HG03064 (cell line): ENCODE measurements at regions not wholly inside any gene's neighbourhood (a gene's known extent, or its start where the extent isn't known, plus 50 kb on each side); places are given as distances from the start of the nearest gene placed in this dataset.

Experiments used
- ATAC-seq: cut with Tn5 transposase; IDR thresholded peaks from one replicate; pipeline ENCODE4 v1.9.1; 2021; ENCODE audit warnings: low read depth; ENCODE audit not compliant: unreplicated experiment

- ATAC-seq, result no peak
Observed at GRCh38 chr16:86205521-86206245, 304.6 kb upstream of the FOXF1 start.

DNA sequence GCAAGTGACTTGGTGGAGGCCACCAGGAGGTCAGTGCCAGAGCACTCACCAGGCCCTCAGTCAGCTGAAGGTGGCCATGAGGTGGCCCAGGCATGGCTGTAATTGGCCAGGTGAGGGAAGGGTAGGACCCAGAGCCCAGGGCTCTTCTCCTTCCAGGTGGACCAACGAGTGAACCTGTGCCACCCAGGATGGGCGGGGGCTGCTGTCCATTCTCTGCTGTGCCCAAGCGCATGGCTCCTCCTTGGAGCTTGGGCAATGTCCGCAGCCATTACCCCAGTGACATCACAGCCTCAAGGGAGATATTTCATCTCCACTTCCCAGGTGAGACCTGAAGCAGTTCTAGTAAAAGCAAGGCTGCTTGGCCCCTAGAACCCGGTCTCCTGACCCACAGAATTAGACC, 303.0 kb upstream of the FOXF1 start:
- no peak for ATAC-seq

DNA sequence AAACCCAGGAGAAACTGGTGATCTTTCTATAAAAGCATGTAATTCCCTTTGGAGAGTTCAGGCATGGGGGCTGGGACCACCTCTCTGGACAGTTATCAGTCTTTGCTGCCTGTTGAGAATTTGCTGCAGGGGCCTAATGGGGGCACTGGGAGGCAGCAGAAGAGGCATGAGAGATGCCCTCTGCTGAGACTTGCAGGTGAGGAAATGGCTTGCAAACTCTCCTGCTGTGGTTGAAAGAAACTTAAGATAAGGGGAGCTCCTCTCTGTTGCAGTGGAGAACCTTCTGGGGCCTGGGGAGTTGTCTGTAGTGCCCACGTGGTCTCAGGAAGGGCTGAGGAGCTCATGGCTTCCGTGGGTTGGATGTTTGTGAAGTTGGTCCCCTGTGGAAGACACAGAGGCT, 301.1 kb upstream of the FOXF1 start:
- ATAC-seq, result no peak

DNA sequence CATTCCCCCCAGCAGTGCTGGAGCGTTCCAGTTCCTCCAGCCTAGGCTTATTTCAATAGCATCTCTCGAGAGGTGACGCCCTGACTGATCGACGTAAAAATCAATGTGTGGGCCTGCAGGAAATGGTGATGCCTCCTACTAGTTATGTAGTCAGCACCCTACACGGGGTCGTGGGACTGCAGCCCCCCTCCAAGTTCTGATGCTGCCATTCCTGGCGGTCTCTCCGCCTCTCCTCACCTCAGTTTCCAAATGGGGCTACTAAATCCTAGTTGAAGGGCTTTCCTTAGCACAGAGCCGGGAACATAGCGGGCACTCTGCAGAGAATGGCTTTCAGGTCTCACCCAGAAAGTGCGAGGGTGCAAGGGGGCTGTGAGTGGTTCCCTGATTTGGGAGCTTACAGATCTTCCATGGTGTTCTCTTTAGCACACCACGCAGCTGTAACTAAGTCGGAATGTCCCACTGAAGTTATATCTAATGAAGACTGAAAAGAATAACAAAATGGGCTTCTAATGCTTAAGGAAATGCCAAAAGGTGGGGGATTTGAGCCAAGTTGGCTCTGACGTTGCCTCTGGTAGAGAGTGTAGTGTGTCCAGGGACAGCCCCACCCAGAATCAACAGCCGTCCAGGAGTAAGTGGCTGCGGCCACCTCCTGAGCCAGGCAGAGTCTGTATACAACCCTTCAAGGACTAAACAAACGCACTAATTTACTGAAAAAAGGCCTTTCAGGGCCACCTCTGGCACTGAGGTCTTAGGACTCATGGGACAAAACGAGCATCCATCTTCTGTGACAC, 299.7 kb upstream of the FOXF1 start:
- no peak for ATAC-seq

- ATAC-seq, result no peak
Observed at GRCh38 chr16:86211265-86211664, 299.1 kb upstream of the FOXF1 start.

- ATAC-seq, result no peak
Observed at GRCh38 chr16:86211800-86212199, 298.5 kb upstream of the FOXF1 start.

DNA sequence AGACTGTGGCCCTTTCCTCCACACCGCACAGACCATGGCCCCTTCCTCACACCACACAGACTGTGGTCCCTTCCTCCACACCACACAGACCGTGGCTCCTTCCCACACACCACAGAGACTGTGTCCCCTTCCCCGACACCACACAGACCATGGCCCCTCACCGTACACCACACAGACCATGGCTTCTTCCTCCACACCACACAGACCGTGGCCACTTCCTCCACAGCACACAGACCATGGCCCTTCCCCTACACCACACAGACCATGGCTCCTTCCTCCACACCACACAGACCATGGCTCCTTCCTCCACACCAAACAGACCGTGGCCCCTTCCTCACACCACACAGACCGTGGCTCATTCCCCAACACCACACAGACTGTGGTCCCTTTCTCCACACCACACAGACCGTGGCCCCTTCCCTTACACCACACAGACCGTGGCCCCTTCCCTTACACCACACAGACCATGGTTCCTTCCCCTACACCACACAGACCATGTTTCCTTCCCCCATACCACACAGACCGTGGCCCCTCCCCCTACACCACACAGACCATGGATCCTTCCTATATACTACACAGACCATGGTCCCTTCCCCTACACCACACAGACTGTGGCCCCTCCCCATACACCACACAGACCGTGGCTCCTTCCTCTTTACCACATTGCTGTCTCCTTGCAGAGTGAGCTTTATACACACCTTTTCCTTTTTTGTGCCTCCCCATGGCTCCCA, 297.5 kb upstream of the FOXF1 start:
- ATAC-seq, result no peak

GRCh38 chr16:86213437-86214205, 296.7 kb upstream of the FOXF1 start:
- ATAC-seq, result no peak

- ATAC-seq, result no peak
Observed at GRCh38 chr16:86214326-86215232, 295.7 kb upstream of the FOXF1 start.

DNA sequence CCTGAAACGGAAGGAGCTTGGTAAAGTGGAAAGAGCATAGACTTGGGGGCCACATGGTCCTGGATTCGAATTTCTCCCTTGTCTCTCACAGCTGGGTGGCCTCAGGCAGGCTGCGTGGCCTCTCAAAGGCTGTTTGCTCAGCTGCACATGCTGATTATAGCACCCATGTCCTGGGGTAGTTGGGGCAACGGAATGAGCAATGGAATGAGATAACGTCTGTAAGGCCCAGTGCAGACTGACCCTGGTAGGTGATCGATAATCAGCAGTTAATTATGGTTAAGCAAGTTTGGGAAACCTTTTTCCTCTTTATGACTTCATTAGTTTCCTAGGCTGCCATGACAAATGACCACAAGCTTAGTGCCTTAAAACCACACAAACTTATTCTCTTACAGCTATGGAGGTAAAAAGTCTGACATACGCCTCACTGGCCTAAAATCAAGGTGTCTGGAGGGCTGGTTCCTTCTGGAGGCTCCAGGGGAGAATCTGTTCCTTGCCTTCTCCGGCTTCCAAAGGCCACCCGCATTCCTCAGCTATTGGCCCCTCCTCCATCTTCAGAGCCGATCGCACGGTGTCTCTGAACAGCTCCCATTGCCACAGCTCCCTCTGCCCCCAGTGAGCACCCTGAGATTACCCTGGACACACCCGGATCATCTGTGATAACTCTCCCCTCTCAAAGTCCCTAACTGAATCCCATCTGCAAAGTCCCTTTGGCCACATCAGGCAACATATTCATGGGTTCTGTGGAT, 294.9 kb upstream of the FOXF1 start:
- ATAC-seq, result no peak

DNA sequence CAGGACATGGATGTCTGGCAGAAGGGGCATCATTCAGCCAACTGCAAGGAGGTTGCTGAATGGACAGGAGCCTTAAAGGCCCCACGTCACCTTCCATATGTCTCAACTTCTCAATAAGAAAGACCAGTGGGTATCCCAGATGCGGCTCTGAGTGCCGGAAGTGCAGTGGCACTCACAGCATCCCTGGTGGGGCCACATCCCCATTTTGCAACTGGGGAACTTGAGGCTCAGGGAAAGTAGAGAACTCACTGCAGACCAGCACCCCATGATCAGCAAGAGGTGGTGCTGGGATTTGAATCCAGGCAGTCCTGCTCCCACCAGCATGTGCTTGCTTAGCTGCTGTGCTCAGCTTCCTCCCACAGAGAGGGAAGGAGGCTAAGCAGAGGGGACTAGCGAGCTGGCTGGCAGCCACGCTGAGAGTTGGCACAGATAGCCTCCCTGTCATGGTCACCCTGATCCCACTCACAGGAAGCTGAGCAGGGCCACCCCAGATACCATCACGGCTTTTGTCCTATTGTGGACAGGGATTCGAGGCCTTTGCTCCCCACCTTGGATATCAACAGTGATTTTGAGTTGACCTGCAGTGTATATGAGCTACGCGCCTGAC, 294.2 kb upstream of the FOXF1 start:
- ATAC-seq, result no peak

GRCh38 chr16:86216591-86216990, 293.7 kb upstream of the FOXF1 start:
- no peak for ATAC-seq

- no peak for ATAC-seq
Observed at GRCh38 chr16:86217001-86217890, 293.1 kb upstream of the FOXF1 start.

DNA sequence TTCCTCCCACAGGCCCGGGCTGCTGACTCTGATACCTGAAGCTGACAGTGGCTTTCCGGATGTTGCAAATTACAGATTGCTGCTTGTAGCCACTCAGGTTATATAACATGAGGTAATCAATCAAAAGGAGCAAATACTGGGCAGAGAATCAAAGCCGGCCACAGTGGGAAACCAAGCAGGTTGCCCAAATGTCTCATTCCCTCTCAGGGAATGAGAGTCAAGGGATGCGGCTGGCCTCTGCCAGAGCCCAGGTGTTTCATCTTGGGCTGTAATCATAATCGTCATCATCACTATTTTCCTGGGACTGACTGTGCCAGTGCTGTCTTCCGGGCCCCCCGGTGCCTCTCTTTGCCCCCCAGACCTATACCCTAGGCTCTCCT, 292.4 kb upstream of the FOXF1 start:
- no peak for ATAC-seq

- no peak for ATAC-seq
Observed at GRCh38 chr16:86218479-86219170, 291.7 kb upstream of the FOXF1 start.

GRCh38 chr16:86219655-86220445, 290.5 kb upstream of the FOXF1 start:
- no peak for ATAC-seq
